Vagina (tissue), 2 donors: ENCODE measurements at regions not wholly inside any gene's neighbourhood (a gene's known extent, or its start where the extent isn't known, plus 50 kb on each side); places are given as distances from the start of the nearest gene placed in this dataset.

Source experiments
- DNase-seq, 2 donors: peaks; one replicate each; pipeline ENCODE4 v3.0.0-alpha.2; 2017; ENCODE audit errors: extremely low spot score in 2 of 2
- H3K27ac ChIP-seq: fragments of 200-600 bp; sonication (generic); one replicate; pipeline ENCODE4 v1.5.1; 2019
- H3K27me3 ChIP-seq: fragments of 200-600 bp; sonication (generic); one replicate; pipeline ENCODE4 v1.5.1; 2019
- H3K36me3 ChIP-seq, 2 donors: fragments of 200-600 bp; sonication (generic); one replicate each; pipeline ENCODE4 v1.5.1; 2017 to 2019
- H3K4me1 ChIP-seq: fragments of 200-600 bp; sonication (generic); one replicate; pipeline ENCODE4 v1.5.1; 2019
- H3K4me3 ChIP-seq, 2 donors: fragments of 200-600 bp; sonication (generic); 1 replicate in 1 of 2; 2 replicates in 1 of 2; pipeline ENCODE4 v1.5.1; 2016 to 2019
- H3K9me3 ChIP-seq: fragments of 200-600 bp; sonication (generic); one replicate; pipeline ENCODE4 v1.5.1; 2019
- CTCF ChIP-seq, 3 experiments: fragments of 450-650 bp in 2 of 3; fragments of 200-600 bp in 1 of 3; sonication (generic) in 1 of 3; IDR thresholded peaks; one replicate each; pipeline ENCODE4 v1.5.1; 2017 to 2019; ENCODE audit warnings: antibody characterized with exemption in 3 of 3, mild to moderate bottlenecking in 2 of 3, moderate library complexity in 2 of 3
- POLR2A ChIP-seq, 2 donors: fragments of 450-650 bp; IDR thresholded peaks; one replicate each; pipeline ENCODE4 v1.6.1; 2017; ENCODE audit warnings: antibody characterized with exemption in 2 of 2, mild to moderate bottlenecking in 2 of 2, moderate library complexity in 2 of 2
- POLR2AphosphoS5 ChIP-seq, 2 donors: sonication (generic); formaldehyde crosslinking; IDR thresholded peaks; one replicate each; pipeline ENCODE4 v1.9.0; 2017; ENCODE audit warnings: antibody characterized with exemption in 2 of 2, mild to moderate bottlenecking in 2 of 2, low read depth in 1 of 2; ENCODE audit not compliant: insufficient read depth in 1 of 2
- intact Hi-C: fragments of 100-400 bp; cut with DNase I; formaldehyde crosslinking; loops from one replicate; pipeline ENCODE4 v1.15.1; 2023

DNA sequence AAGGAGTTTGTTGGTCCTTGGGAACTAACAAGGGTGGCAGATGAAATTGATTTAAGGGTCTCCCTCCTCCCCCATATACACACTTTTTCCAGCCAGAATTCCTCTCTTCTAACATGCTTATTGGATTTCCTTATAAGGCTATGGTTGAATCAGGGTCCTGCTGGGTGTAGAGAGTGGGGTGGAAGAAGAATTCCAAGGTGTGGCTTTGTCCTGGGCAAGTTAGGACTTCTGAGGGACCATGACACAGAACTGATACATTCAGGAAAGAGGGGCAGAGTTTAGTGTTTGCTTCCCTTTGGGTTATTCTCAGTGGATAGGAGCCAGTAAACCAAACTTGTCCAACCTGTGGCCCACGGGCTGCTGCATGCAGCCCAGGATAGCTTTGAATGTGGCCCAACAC lies 116.5 kb downstream of the SNX18 start:
- intact Hi-C loops: loop anchor here (10.0 kb wide), 1 partner anchor 109 kb away; no protein-coding TSS in a partner anchor
- no peaks in the 10 kb centered on the region for H3K27me3 ChIP-seq
- no peak for DNase-seq
- H3K27ac ChIP-seq: no peak overlapping the region
- peaks cover 16% of the 10 kb centered on the region for H3K4me1 ChIP-seq
- H3K36me3 ChIP-seq: no peaks in the 10 kb centered on the region
- H3K4me3 ChIP-seq: no peak overlapping the region
- TF ChIP-seq CTCF (IDR thresholded peaks at IDR 0.05) (no peak), POLR2AphosphoS5 (IDR thresholded peaks at IDR 0.05; ENCODE audit: insufficient read depth in 1 of 2, low read depth in 1 of 2) (no peak)
- no peaks in the 10 kb centered on the region for H3K9me3 ChIP-seq

- Histone ChIP-seq H3K9me3 (no peaks in the 10 kb centered on the region), H3K36me3 (no peaks in the 10 kb centered on the region), H3K4me1 (peaks cover 16% of the 10 kb centered on the region), H3K27ac (no peak overlapping the region), H3K27me3 (no peaks in the 10 kb centered on the region), H3K4me3 (no peak overlapping the region)
- TF ChIP-seq CTCF (IDR thresholded peaks at IDR 0.05): no peak
- TF ChIP-seq POLR2A (IDR thresholded peaks at IDR 0.05): no peak
- TF ChIP-seq POLR2AphosphoS5 (IDR thresholded peaks at IDR 0.05; ENCODE audit: insufficient read depth in 1 of 2, low read depth in 1 of 2): no peak
- intact Hi-C loops: loop anchor here (10.0 kb wide), 1 partner anchor 107 kb away; no protein-coding TSS in a partner anchor
- DNase-seq: no peak
Observed at GRCh38 chr5:54632131-54632701, 114.7 kb downstream of the SNX18 start.

- no peaks in the 10 kb centered on the region for H3K9me3 ChIP-seq
- intact Hi-C loops: loop anchor here (10.0 kb wide), 1 partner anchor 106 kb away; no protein-coding TSS in a partner anchor
Observed at GRCh38 chr5:54630738-54631359, 113.3 kb downstream of the SNX18 start.

GRCh38 chr5:54629115-54629514 lies 111.6 kb downstream of the SNX18 start:
- Histone ChIP-seq H3K4me3 (no peak overlapping the region), H3K36me3 (no peaks in the 10 kb centered on the region), H3K9me3 (no peaks in the 10 kb centered on the region), H3K27ac (no peak overlapping the region), H3K4me1 (peaks cover 16% of the 10 kb centered on the region), H3K27me3 (no peaks in the 10 kb centered on the region)
- no peak for DNase-seq
- intact Hi-C loops: no loop called here
- TF ChIP-seq POLR2A (IDR thresholded peaks at IDR 0.05) (no peak), POLR2AphosphoS5 (IDR thresholded peaks at IDR 0.05; ENCODE audit: insufficient read depth in 1 of 2, low read depth in 1 of 2) (no peak), CTCF (IDR thresholded peaks at IDR 0.05) (no peak)

More at GRCh38 chr5:54630738-54631359, 113.3 kb downstream of the SNX18 start:
- peaks cover 16% of the 10 kb centered on the region for H3K4me1 ChIP-seq
- H3K36me3 ChIP-seq: no peaks in the 10 kb centered on the region
- TF ChIP-seq POLR2AphosphoS5 (IDR thresholded peaks at IDR 0.05; ENCODE audit: insufficient read depth in 1 of 2, low read depth in 1 of 2) (peak in 1 of 2 donors; percentile 33), POLR2A (IDR thresholded peaks at IDR 0.05) (no peak), CTCF (IDR thresholded peaks at IDR 0.05) (no peak)
- H3K27ac ChIP-seq: no peak overlapping the region
- no peak for DNase-seq
- H3K27me3 ChIP-seq: no peaks in the 10 kb centered on the region
- no peak overlapping the region for H3K4me3 ChIP-seq

DNA sequence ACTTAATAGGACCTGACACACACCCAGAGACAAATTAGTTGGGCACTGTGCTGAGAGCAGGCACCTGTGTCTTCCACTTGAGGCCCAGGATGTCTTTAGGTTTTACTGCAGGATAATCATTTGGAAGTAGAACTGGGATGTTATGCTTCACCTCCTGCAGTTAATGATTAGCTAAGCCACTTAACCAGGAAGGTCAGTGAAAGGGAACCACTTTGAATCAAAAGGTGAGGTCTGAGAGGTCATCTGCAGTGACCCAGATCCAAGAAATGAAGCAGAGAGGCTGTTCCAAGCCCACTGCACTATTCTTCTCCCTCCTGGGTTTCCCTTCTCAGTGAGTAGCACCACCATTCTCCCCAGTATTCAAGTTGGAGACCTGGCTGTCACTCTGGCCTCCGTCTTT lies 110.5 kb downstream of the SNX18 start:
- no peak overlapping the region for H3K4me3 ChIP-seq
- no peaks in the 10 kb centered on the region for H3K9me3 ChIP-seq
- intact Hi-C loops: no loop called here
- no peak overlapping the region for H3K27ac ChIP-seq
- H3K36me3 ChIP-seq: no peaks in the 10 kb centered on the region
- peaks cover 16% of the 10 kb centered on the region for H3K4me1 ChIP-seq
- no peaks in the 10 kb centered on the region for H3K27me3 ChIP-seq
- TF ChIP-seq CTCF (IDR thresholded peaks at IDR 0.05) (no peak), POLR2AphosphoS5 (IDR thresholded peaks at IDR 0.05; ENCODE audit: insufficient read depth in 1 of 2, low read depth in 1 of 2) (no peak), POLR2A (IDR thresholded peaks at IDR 0.05) (no peak)
- DNase-seq: no peak
